GM23338 (cell line): ENCODE measurements at regions not wholly inside any gene's neighbourhood (a gene's known extent, or its start where the extent isn't known, plus 50 kb on each side); places are given as distances from the start of the nearest gene placed in this dataset.

Experiments
- ATAC-seq: fragments of 200-7000 bp; cut with Tn5 transposase; 3 replicates; pipeline ENCODE4 v1.9.1; 2020
- DNase-seq: peaks from one replicate; pipeline ENCODE4 v3.0.0-alpha.2; 2015; ENCODE audit warnings: low spot score
- H2AFZ ChIP-seq: fragments of 200-600 bp; sonication (generic); 2 replicates; pipeline ENCODE4 v1.8.0; 2016; ENCODE audit warnings: antibody characterized with exemption, mild to moderate bottlenecking, moderate library complexity
- H3F3A ChIP-seq: fragments of 200-600 bp; sonication (generic); replicated peaks from 2 replicates; pipeline ENCODE4 v1.8.0; 2017; ENCODE audit warnings: antibody characterized with exemption, mixed run types, low read depth
- H3K27ac ChIP-seq: fragments of 200-600 bp; sonication (generic); 2 replicates; pipeline ENCODE4 v1.6.1; 2016; ENCODE audit warnings: low read depth
- H3K27me3 ChIP-seq: fragments of 200-600 bp; sonication (generic); 2 replicates; pipeline ENCODE4 v1.8.0; 2016; ENCODE audit warnings: mild to moderate bottlenecking, mixed run types, moderate library complexity; ENCODE audit not compliant: insufficient read depth
- H3K36me3 ChIP-seq: fragments of 200-600 bp; sonication (generic); 2 replicates; pipeline ENCODE4 v1.8.0; 2016; ENCODE audit warnings: mild to moderate bottlenecking; ENCODE audit not compliant: insufficient read depth
- H3K4me1 ChIP-seq: fragments of 200-600 bp; sonication (generic); 2 replicates; pipeline ENCODE4 v1.8.0; 2016; ENCODE audit warnings: mild to moderate bottlenecking, moderate library complexity; ENCODE audit not compliant: insufficient read depth
- H3K4me2 ChIP-seq: fragments of 200-600 bp; sonication (generic); 2 replicates; pipeline ENCODE4 v1.7.1; 2017; ENCODE audit warnings: mixed run types
- H3K4me3 ChIP-seq: fragments of 200-600 bp; sonication (generic); 2 replicates; pipeline ENCODE4 v1.6.1; 2016; ENCODE audit warnings: mixed run types
- H3K79me2 ChIP-seq: fragments of 200-600 bp; sonication (generic); replicated peaks from 2 replicates; pipeline ENCODE4 v1.8.0; 2017; ENCODE audit warnings: mild to moderate bottlenecking; ENCODE audit not compliant: insufficient read depth
- H3K9me2 ChIP-seq: fragments of 200-600 bp; sonication (generic); 2 replicates; pipeline ENCODE4 v1.8.0; 2017; ENCODE audit not compliant: insufficient read depth
- H4K20me1 ChIP-seq: fragments of 200-600 bp; sonication (generic); replicated peaks from 2 replicates; pipeline ENCODE4 v1.8.0; 2017; ENCODE audit warnings: mild to moderate bottlenecking; ENCODE audit not compliant: insufficient read depth
- H3K27ac Mint-ChIP-seq: 2 replicates; pipeline ENCODE4 v1.8.0; 2020; ENCODE audit warnings: inconsistent platforms, mild to moderate bottlenecking, moderate library complexity, mixed read lengths
- H3K27me3 Mint-ChIP-seq: 3 replicates; pipeline ENCODE4 v1.8.0; 2022; ENCODE audit warnings: low read depth, mild to moderate bottlenecking, moderate library complexity, mixed read lengths, inconsistent platforms; ENCODE audit not compliant: insufficient read depth, poor library complexity
- H3K36me3 Mint-ChIP-seq: 3 replicates; pipeline ENCODE4 v1.8.0; 2021; ENCODE audit warnings: low read depth, mild to moderate bottlenecking, inconsistent platforms, moderate library complexity, mixed read lengths
- H3K4me1 Mint-ChIP-seq: 3 replicates; pipeline ENCODE4 v1.8.0; 2020; ENCODE audit warnings: mild to moderate bottlenecking, inconsistent platforms, mixed read lengths
- H3K4me3 Mint-ChIP-seq: 3 replicates; pipeline ENCODE4 v1.8.0; 2021; ENCODE audit warnings: moderate library complexity, mild to moderate bottlenecking, inconsistent platforms, mixed read lengths
- H3K9me3 Mint-ChIP-seq: 3 replicates; pipeline ENCODE4 v1.8.0; 2020; ENCODE audit warnings: moderate library complexity, mild to moderate bottlenecking, inconsistent platforms, mixed read lengths
- CREB1 ChIP-seq: fragments of 250-450 bp; sonication (Bioruptor Pico); IDR thresholded peaks from 2 replicates; pipeline ENCODE4 v1.5.0; 2020; ENCODE audit warnings: low read depth, mild to moderate bottlenecking, moderate library complexity
- ETS1 ChIP-seq: IDR thresholded peaks from 2 replicates; pipeline ENCODE4 v1.6.1; 2016; ENCODE audit warnings: antibody characterized with exemption
- EZH2 ChIP-seq: fragments of 200-600 bp; sonication (generic); IDR thresholded peaks from one replicate; pipeline ENCODE4 v1.8.0; 2017; ENCODE audit warnings: antibody characterized with exemption, mild to moderate bottlenecking, low read depth; ENCODE audit not compliant: unreplicated experiment
- EZH2phosphoT487 ChIP-seq: fragments of 200-600 bp; sonication (generic); IDR thresholded peaks from one replicate; pipeline ENCODE4 v1.8.1; 2018; ENCODE audit warnings: antibody characterized with exemption; ENCODE audit not compliant: unreplicated experiment
- JUNB ChIP-seq: IDR thresholded peaks from one replicate; pipeline ENCODE4 v1.6.1; 2016; ENCODE audit warnings: antibody characterized with exemption; ENCODE audit not compliant: unreplicated experiment
- NANOG ChIP-seq: IDR thresholded peaks from 2 replicates; pipeline ENCODE4 v1.6.1; 2016; ENCODE audit warnings: antibody characterized with exemption, borderline replicate concordance
- ZNF114 ChIP-seq: fragments of 250-450 bp; sonication (Bioruptor Pico); IDR thresholded peaks from 2 replicates; pipeline ENCODE4 v1.5.0; 2020; ENCODE audit warnings: mild to moderate bottlenecking, moderate library complexity
- ZNF331 ChIP-seq: fragments of 250-450 bp; sonication (Bioruptor Pico); IDR thresholded peaks from 2 replicates; pipeline ENCODE4 v1.5.0; 2020; ENCODE audit warnings: low read depth, mild to moderate bottlenecking, moderate library complexity
- TF ChIP-seq, protein P1 (sequence below): fragments of 250-450 bp; sonication (Bioruptor Pico); IDR thresholded peaks from 2 replicates; pipeline ENCODE4 v1.5.0; 2020; ENCODE audit warnings: mild to moderate bottlenecking, moderate library complexity
- TF ChIP-seq, protein P2 (sequence below), 2 experiments: fragments of 200-600 bp in 1 of 2; sonication (generic) in 1 of 2; conservative IDR thresholded peaks; 2 replicates each; pipeline versions ENCODE4 v1.5.1 to v1.6.1; 2016 to 2017; ENCODE audit warnings: antibody characterized with exemption in 2 of 2, low read depth in 2 of 2, mild to moderate bottlenecking in 2 of 2, moderate library complexity in 1 of 2
- TF ChIP-seq, protein P3 (sequence below): IDR thresholded peaks from one replicate; pipeline ENCODE4 v1.6.1; 2018; ENCODE audit warnings: antibody characterized with exemption; ENCODE audit not compliant: unreplicated experiment

DNA sequence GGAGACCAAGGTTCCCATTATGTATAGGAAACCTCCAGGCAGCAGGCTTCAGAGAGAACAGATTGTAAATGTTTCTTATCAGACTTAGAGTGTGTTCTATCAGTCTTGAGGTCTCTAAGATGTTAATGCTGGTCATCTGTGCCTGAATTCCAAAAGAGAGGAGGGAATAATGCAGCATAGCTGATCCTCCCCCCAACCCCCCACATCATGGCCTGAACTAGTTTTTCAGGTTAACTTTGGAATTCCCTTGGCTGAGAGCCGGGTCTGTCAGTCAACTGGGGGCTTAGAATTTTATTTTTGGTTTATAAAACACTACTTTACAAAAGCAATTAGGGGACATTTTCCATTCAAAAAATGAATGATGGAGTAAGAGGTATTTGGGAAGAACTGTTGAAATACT is 184.3 kb downstream of the NEBL start:
- Histone ChIP-seq H3K9me2 (no peaks in the 10 kb centered on the region), H3K36me3 (no peaks in the 10 kb centered on the region), H3K79me2 (no peaks in the 10 kb centered on the region), H3K4me3 (no peak overlapping the region), H3K4me1 (no peaks in the 10 kb centered on the region), H4K20me1 (no peaks in the 10 kb centered on the region), H3K27me3 (peaks cover 7% of the 10 kb centered on the region), H3K4me2 (no peak overlapping the region), H2AFZ (no peak overlapping the region), H3K27ac (no peak overlapping the region), H3F3A (no peaks in the 10 kb centered on the region)
- no peak for TF ChIP-seq CREB1 (CRISPR knock-in tag)
- TF ChIP-seq, protein P1, sequence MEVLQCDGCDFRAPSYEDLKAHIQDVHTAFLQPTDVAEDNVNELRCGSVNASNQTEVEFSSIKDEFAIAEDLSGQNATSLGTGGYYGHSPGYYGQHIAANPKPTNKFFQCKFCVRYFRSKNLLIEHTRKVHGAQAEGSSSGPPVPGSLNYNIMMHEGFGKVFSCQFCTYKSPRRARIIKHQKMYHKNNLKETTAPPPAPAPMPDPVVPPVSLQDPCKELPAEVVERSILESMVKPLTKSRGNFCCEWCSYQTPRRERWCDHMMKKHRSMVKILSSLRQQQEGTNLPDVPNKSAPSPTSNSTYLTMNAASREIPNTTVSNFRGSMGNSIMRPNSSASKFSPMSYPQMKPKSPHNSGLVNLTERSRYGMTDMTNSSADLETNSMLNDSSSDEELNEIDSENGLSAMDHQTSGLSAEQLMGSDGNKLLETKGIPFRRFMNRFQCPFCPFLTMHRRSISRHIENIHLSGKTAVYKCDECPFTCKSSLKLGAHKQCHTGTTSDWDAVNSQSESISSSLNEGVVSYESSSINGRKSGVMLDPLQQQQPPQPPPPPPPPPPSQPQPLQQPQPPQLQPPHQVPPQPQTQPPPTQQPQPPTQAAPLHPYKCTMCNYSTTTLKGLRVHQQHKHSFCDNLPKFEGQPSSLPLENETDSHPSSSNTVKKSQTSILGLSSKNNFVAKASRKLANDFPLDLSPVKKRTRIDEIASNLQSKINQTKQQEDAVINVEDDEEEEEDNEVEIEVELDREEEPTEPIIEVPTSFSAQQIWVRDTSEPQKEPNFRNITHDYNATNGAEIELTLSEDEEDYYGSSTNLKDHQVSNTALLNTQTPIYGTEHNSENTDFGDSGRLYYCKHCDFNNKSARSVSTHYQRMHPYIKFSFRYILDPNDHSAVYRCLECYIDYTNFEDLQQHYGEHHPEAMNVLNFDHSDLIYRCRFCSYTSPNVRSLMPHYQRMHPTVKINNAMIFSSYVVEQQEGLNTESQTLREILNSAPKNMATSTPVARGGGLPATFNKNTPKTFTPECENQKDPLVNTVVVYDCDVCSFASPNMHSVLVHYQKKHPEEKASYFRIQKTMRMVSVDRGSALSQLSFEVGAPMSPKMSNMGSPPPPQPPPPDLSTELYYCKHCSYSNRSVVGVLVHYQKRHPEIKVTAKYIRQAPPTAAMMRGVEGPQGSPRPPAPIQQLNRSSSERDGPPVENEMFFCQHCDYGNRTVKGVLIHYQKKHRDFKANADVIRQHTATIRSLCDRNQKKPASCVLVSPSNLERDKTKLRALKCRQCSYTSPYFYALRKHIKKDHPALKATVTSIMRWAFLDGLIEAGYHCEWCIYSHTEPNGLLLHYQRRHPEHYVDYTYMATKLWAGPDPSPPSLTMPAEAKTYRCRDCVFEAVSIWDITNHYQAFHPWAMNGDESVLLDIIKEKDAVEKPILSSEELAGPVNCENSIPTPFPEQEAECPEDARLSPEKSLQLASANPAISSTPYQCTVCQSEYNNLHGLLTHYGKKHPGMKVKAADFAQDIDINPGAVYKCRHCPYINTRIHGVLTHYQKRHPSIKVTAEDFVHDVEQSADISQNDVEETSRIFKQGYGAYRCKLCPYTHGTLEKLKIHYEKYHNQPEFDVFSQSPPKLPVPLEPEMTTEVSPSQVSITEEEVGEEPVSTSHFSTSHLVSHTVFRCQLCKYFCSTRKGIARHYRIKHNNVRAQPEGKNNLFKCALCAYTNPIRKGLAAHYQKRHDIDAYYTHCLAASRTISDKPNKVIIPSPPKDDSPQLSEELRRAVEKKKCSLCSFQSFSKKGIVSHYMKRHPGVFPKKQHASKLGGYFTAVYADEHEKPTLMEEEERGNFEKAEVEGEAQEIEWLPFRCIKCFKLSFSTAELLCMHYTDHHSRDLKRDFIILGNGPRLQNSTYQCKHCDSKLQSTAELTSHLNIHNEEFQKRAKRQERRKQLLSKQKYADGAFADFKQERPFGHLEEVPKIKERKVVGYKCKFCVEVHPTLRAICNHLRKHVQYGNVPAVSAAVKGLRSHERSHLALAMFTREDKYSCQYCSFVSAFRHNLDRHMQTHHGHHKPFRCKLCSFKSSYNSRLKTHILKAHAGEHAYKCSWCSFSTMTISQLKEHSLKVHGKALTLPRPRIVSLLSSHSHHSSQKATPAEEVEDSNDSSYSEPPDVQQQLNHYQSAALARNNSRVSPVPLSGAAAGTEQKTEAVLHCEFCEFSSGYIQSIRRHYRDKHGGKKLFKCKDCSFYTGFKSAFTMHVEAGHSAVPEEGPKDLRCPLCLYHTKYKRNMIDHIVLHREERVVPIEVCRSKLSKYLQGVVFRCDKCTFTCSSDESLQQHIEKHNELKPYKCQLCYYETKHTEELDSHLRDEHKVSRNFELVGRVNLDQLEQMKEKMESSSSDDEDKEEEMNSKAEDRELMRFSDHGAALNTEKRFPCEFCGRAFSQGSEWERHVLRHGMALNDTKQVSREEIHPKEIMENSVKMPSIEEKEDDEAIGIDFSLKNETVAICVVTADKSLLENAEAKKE (CRISPR knock-in tag), result no peak
- TF ChIP-seq, protein P2, sequence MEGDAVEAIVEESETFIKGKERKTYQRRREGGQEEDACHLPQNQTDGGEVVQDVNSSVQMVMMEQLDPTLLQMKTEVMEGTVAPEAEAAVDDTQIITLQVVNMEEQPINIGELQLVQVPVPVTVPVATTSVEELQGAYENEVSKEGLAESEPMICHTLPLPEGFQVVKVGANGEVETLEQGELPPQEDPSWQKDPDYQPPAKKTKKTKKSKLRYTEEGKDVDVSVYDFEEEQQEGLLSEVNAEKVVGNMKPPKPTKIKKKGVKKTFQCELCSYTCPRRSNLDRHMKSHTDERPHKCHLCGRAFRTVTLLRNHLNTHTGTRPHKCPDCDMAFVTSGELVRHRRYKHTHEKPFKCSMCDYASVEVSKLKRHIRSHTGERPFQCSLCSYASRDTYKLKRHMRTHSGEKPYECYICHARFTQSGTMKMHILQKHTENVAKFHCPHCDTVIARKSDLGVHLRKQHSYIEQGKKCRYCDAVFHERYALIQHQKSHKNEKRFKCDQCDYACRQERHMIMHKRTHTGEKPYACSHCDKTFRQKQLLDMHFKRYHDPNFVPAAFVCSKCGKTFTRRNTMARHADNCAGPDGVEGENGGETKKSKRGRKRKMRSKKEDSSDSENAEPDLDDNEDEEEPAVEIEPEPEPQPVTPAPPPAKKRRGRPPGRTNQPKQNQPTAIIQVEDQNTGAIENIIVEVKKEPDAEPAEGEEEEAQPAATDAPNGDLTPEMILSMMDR (conservative IDR thresholded peaks at IDR 0.05; ENCODE audit: low read depth in 2 of 2), result no peak
- no peak for TF ChIP-seq ETS1
- no peak for TF ChIP-seq EZH2phosphoT487
- no peak for TF ChIP-seq ZNF114 (CRISPR knock-in tag)
- no peak for TF ChIP-seq NANOG
- no peak for TF ChIP-seq JUNB
- TF ChIP-seq, protein P3, sequence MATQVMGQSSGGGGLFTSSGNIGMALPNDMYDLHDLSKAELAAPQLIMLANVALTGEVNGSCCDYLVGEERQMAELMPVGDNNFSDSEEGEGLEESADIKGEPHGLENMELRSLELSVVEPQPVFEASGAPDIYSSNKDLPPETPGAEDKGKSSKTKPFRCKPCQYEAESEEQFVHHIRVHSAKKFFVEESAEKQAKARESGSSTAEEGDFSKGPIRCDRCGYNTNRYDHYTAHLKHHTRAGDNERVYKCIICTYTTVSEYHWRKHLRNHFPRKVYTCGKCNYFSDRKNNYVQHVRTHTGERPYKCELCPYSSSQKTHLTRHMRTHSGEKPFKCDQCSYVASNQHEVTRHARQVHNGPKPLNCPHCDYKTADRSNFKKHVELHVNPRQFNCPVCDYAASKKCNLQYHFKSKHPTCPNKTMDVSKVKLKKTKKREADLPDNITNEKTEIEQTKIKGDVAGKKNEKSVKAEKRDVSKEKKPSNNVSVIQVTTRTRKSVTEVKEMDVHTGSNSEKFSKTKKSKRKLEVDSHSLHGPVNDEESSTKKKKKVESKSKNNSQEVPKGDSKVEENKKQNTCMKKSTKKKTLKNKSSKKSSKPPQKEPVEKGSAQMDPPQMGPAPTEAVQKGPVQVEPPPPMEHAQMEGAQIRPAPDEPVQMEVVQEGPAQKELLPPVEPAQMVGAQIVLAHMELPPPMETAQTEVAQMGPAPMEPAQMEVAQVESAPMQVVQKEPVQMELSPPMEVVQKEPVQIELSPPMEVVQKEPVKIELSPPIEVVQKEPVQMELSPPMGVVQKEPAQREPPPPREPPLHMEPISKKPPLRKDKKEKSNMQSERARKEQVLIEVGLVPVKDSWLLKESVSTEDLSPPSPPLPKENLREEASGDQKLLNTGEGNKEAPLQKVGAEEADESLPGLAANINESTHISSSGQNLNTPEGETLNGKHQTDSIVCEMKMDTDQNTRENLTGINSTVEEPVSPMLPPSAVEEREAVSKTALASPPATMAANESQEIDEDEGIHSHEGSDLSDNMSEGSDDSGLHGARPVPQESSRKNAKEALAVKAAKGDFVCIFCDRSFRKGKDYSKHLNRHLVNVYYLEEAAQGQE, result no peak
- TF ChIP-seq ZNF331 (CRISPR knock-in tag), result no peak
- no peak for TF ChIP-seq EZH2
- peak; percentile 19 for DNase-seq
- no peak overlapping the region for H3K4me3 Mint-ChIP-seq
- H3K9me3 Mint-ChIP-seq, result no peaks in the 10 kb centered on the region; the same call in 2 of the 3 replicates
- H3K27ac Mint-ChIP-seq, result no peak overlapping the region
- peaks cover 16% of the 10 kb centered on the region for H3K4me1 Mint-ChIP-seq
- peak; percentile 31; the same call in 2 of the 3 replicates for ATAC-seq
- no peaks in the 10 kb centered on the region for H3K36me3 Mint-ChIP-seq
- H3K27me3 Mint-ChIP-seq, result no peaks in the 10 kb centered on the region
